ENCODE measurements at regions not wholly inside any gene's neighbourhood (a gene's known extent, or its start where the extent isn't known, plus 50 kb on each side); places are given as distances from the start of the nearest gene placed in this dataset.

GRCh38 chr6:120248451-120248850 is 898.9 kb upstream of the MAN1A1 start:
- WGBS (ENCODE audit: low lambda C conversion rate), result 91% methylated on average over 3 of the region's 3 CpGs

GRCh38 chr6:120237221-120237620 is 887.7 kb upstream of the MAN1A1 start:
- H3K27ac ChIP-seq (ENCODE audit: extremely low read length, insufficient read depth, low read length), result no peak overlapping the region
- DNase-seq (ENCODE audit: low spot score), result no peak
- no peak for ATAC-seq
- intact Hi-C loops (cut with micrococcal nuclease; ENCODE audit: unreplicated experiment), result no loop called here
- BruUV-seq (replicated peaks), result no TSS peak
- CTCF ChIA-PET (ENCODE audit: low intra/inter-chr PET ratio, low total read pairs), result no interaction called here
- H3K36me3 ChIP-seq (replicated peaks in 1 of 2; ENCODE audit: control insufficient read depth in 1 of 2, insufficient read depth in 2 of 2, low read length in 2 of 2), result no peaks in the 10 kb centered on the region
- H3K9me3 ChIP-seq (ENCODE audit: low read length), result peaks cover 10% of the 10 kb centered on the region; the same call in 1 of the 2 replicates
- no peaks in the 10 kb centered on the region for H3K79me2 ChIP-seq (ENCODE audit: insufficient read depth, low read length)
- POLR2A ChIA-PET, result no interaction called here
- 84% methylated on average over 1 of the region's 1 CpG for WGBS (ENCODE audit: low lambda C conversion rate)
- no peak overlapping the region for H2AFZ ChIP-seq (ENCODE audit: low read length)
- no peak for FAIRE-seq
- in situ Hi-C loops (cut with HindIII; ENCODE audit: extremely low pct_ligation_motif_present, low pct_unique_long_range_greater_than_20kb), result no loop called here
- no peak overlapping the region for H3K9ac ChIP-seq (ENCODE audit: insufficient read depth, low read depth, low read length)
- no peak overlapping the region for H3K4me3 ChIP-seq (replicated peaks in 1 of 3; ENCODE audit: insufficient read depth in 1 of 3, low read depth in 2 of 3, low read length in 3 of 3)
- no peaks in the 10 kb centered on the region for H3K4me1 ChIP-seq (ENCODE audit: insufficient read depth, low read length)
- H3K4me2 ChIP-seq (ENCODE audit: low read depth, low read length), result no peak overlapping the region
- H3K27me3 ChIP-seq (ENCODE audit: control insufficient read depth in 1 of 2, insufficient read depth in 2 of 2, low read length in 2 of 2), result no peaks in the 10 kb centered on the region
- no peaks in the 10 kb centered on the region for H4K20me1 ChIP-seq (ENCODE audit: insufficient read depth, low read length)
- TF ChIP-seq ZNF660 (CRISPR knock-in tag; IDR thresholded peaks at IDR 0.05; ENCODE audit: borderline replicate concordance, low read depth) (no peak), MTF2 (CRISPR knock-in tag; IDR thresholded peaks at IDR 0.05; ENCODE audit: borderline replicate concordance) (no peak), ZNF605 (CRISPR knock-in tag; IDR thresholded peaks at IDR 0.05) (no peak), REXO4 (CRISPR knock-in tag; IDR thresholded peaks at IDR 0.05; ENCODE audit: borderline replicate concordance) (no peak), YY1 (IDR thresholded peaks at IDR 0.05; ENCODE audit: insufficient read depth, insufficient replicate concordance, low read depth, low read length) (no peak), ZNF224 (CRISPR knock-in tag; IDR thresholded peaks at IDR 0.05) (no peak), SMARCC2 (IDR thresholded peaks at IDR 0.05) (no peak), ZNF33B (CRISPR knock-in tag; IDR thresholded peaks at IDR 0.05) (no peak), HOXA3 (CRISPR knock-in tag; IDR thresholded peaks at IDR 0.05) (no peak), CEBPG (CRISPR knock-in tag; IDR thresholded peaks at IDR 0.05) (no peak)

More at GRCh38 chr6:120248451-120248850, 898.9 kb upstream of the MAN1A1 start:
- FAIRE-seq (no peak), ATAC-seq (no peak), DNase-seq (ENCODE audit: low spot score) (no peak)
- no peaks in the 10 kb centered on the region for H3K4me1 ChIP-seq (ENCODE audit: insufficient read depth, low read length)
- no peak for TF ChIP-seq U2AF1 (optimal IDR thresholded peaks at IDR 0.05; ENCODE audit: low read depth, low read length)
- no peak for TF ChIP-seq STAG1 (CRISPR knock-in tag; IDR thresholded peaks at IDR 0.05)
- TF ChIP-seq ZNF567 (CRISPR knock-in tag; IDR thresholded peaks at IDR 0.05; ENCODE audit: borderline replicate concordance), result no peak
- no peak for TF ChIP-seq MLX (CRISPR knock-in tag; IDR thresholded peaks at IDR 0.05)
- TF ChIP-seq HDAC6 (IDR thresholded peaks at IDR 0.05; ENCODE audit: low read depth, low read length), result no peak
- ChIA-PET POLR2A (no interaction called here), CTCF (ENCODE audit: low intra/inter-chr PET ratio, low total read pairs) (no interaction called here)
- no TSS peak for BruUV-seq (replicated peaks)
- no peaks in the 10 kb centered on the region for H3K79me2 ChIP-seq (ENCODE audit: insufficient read depth, low read length)
- no peak overlapping the region for H3K27ac ChIP-seq (ENCODE audit: extremely low read length, insufficient read depth, low read length)
- H3K4me2 ChIP-seq (ENCODE audit: low read depth, low read length), result no peak overlapping the region
- H3K4me3 ChIP-seq (replicated peaks in 1 of 3; ENCODE audit: insufficient read depth in 1 of 3, low read depth in 2 of 3, low read length in 3 of 3), result no peak overlapping the region
- no peak overlapping the region for H3K9ac ChIP-seq (ENCODE audit: insufficient read depth, low read depth, low read length)
- no peak overlapping the region for H2AFZ ChIP-seq (ENCODE audit: low read length)
- H4K20me1 ChIP-seq (ENCODE audit: insufficient read depth, low read length), result no peaks in the 10 kb centered on the region
- intact Hi-C loops (cut with micrococcal nuclease; ENCODE audit: unreplicated experiment), result no loop called here
- no peaks in the 10 kb centered on the region for H3K9me3 ChIP-seq (ENCODE audit: low read length)
- no peaks in the 10 kb centered on the region for H3K27me3 ChIP-seq (ENCODE audit: control insufficient read depth in 1 of 2, insufficient read depth in 2 of 2, low read length in 2 of 2)
- no peaks in the 10 kb centered on the region for H3K36me3 ChIP-seq (replicated peaks in 1 of 2; ENCODE audit: control insufficient read depth in 1 of 2, insufficient read depth in 2 of 2, low read length in 2 of 2)
- in situ Hi-C loops (cut with HindIII; ENCODE audit: extremely low pct_ligation_motif_present, low pct_unique_long_range_greater_than_20kb), result no loop called here
